ENCODE measurements at regions not wholly inside any gene's neighbourhood (a gene's known extent, or its start where the extent isn't known, plus 50 kb on each side); places are given as distances from the start of the nearest gene placed in this dataset.

DNA sequence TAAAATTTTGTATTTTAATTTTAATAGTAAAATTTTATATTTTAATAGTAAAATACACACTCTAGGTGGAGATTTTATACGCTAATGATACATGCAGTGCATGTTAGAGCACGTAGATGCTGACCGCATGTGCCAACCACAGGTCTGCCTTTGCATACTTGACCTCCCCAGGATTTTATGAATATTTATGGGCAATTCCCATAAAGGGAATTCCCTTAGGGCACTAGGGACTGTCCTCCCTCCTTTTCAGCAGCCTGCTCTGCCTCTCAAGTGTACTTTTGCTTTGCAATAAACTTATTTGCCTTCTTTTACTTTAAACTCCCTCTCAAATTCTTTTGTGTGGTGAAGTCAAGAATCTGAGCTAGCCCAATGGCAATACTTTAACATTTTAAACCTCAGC lies 217.7 kb upstream of the CDH8 start:
- Histone ChIP-seq H3K4me3 (ENCODE audit: low read length in 2 of 2) (no peak overlapping the region), H3K27ac (ENCODE audit: low read length) (no peak overlapping the region), H3K9ac (ENCODE audit: low read length in 2 of 2) (no peak overlapping the region), H3K4me1 (ENCODE audit: control insufficient read depth, insufficient read depth, low read length) (no peaks in the 10 kb centered on the region), H3K9me3 (ENCODE audit: control insufficient read depth in 2 of 2, low read length in 2 of 2) (no peaks in the 10 kb centered on the region), H3K36me3 (ENCODE audit: control insufficient read depth in 2 of 2, insufficient read depth in 2 of 2, low read length in 2 of 2) (no peaks in the 10 kb centered on the region), H3K27me3 (ENCODE audit: control insufficient read depth in 1 of 2, insufficient read depth in 2 of 2, low read length in 2 of 2) (no peaks in the 10 kb centered on the region)

DNA sequence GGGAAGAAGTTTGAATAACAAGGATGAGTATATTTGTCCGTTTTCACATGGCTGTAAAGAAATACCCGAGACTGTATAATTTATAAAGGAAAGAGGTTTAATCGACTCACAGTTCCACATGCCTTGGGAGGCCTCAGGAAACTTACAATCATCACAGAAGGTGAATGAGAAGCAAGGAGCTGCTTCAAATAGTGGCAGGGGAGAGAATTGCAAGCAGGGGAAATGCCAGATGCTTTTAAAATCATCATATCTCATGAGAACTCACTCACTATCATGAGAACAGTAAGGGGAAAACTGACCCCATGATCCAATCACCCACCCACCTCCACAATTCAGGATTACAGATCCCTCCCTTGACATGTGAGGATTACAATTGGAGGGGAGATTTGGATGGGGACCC lies 212.8 kb upstream of the CDH8 start:
- H3K4me1 ChIP-seq (ENCODE audit: control insufficient read depth, insufficient read depth, low read length) = no peaks in the 10 kb centered on the region
- H3K27me3 ChIP-seq (ENCODE audit: control insufficient read depth in 1 of 2, insufficient read depth in 2 of 2, low read length in 2 of 2) = no peaks in the 10 kb centered on the region
- H3K9me3 ChIP-seq (ENCODE audit: control insufficient read depth in 2 of 2, low read length in 2 of 2) = no peaks in the 10 kb centered on the region
- H3K9ac ChIP-seq (ENCODE audit: low read length in 2 of 2) = no peak overlapping the region
- no peak overlapping the region for H3K4me3 ChIP-seq (ENCODE audit: low read length in 2 of 2)
- H3K27ac ChIP-seq (ENCODE audit: low read length) = no peak overlapping the region
- H3K36me3 ChIP-seq (ENCODE audit: control insufficient read depth in 2 of 2, insufficient read depth in 2 of 2, low read length in 2 of 2) = no peaks in the 10 kb centered on the region

DNA sequence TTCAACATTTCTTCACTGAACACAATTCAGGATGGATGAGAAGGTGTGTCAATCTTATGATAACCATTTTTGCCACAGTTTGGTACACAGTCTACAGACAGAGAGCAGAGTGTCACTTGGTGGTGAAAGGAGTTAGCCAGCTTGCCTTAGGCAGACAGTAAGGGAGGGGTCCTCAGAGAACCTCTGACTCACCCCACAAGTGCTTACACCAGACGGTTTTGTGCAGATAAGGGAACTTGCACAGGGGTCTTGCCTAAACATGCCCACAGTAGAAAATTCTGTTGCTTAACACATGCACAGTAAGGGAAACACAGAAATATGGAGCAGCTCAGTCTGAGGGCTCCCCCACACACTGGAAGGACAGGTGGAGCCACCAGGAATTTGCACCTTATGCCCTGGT lies 204.5 kb upstream of the CDH8 start:
- Histone ChIP-seq H3K27me3 (ENCODE audit: control insufficient read depth in 1 of 2, insufficient read depth in 2 of 2, low read length in 2 of 2) (no peaks in the 10 kb centered on the region), H3K9me3 (ENCODE audit: control insufficient read depth in 2 of 2, low read length in 2 of 2) (no peaks in the 10 kb centered on the region), H3K27ac (ENCODE audit: low read length) (no peak overlapping the region), H3K4me3 (ENCODE audit: low read length in 2 of 2) (no peak overlapping the region), H3K36me3 (ENCODE audit: control insufficient read depth in 2 of 2, insufficient read depth in 2 of 2, low read length in 2 of 2) (no peaks in the 10 kb centered on the region), H3K9ac (ENCODE audit: low read length in 2 of 2) (no peak overlapping the region), H3K4me1 (ENCODE audit: control insufficient read depth, insufficient read depth, low read length) (no peaks in the 10 kb centered on the region)

DNA sequence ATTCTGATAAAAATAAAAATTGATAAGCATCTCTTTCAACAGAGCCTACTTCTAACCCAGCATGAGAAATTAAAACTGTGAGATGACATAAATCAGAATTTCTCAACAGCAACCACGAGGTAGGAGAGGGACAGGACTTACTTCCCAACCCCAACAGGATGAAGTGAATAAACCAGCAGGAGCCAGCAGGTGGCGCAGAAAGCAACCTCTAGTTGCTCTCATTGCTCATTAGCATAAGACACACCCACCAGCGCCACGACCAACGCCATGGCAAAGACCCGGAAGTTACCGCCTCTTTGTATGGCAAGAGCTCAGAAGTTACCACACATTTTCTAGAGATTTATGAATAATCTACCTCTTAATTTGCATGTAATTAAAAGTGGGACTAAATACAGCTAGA lies 189.4 kb upstream of the CDH8 start:
- H3K27me3 ChIP-seq (ENCODE audit: control insufficient read depth in 1 of 2, insufficient read depth in 2 of 2, low read length in 2 of 2) = no peaks in the 10 kb centered on the region
- no peaks in the 10 kb centered on the region for H3K9me3 ChIP-seq (ENCODE audit: control insufficient read depth in 2 of 2, low read length in 2 of 2)
- no peaks in the 10 kb centered on the region for H3K4me1 ChIP-seq (ENCODE audit: control insufficient read depth, insufficient read depth, low read length)
- H3K27ac ChIP-seq (ENCODE audit: low read length) = no peak overlapping the region
- H3K9ac ChIP-seq (ENCODE audit: low read length in 2 of 2) = no peak overlapping the region
- no peaks in the 10 kb centered on the region for H3K36me3 ChIP-seq (ENCODE audit: control insufficient read depth in 2 of 2, insufficient read depth in 2 of 2, low read length in 2 of 2)
- no peak overlapping the region for H3K4me3 ChIP-seq (ENCODE audit: low read length in 2 of 2)

- Histone ChIP-seq H3K9me3 (ENCODE audit: control insufficient read depth in 2 of 2, low read length in 2 of 2) (no peaks in the 10 kb centered on the region), H3K9ac (ENCODE audit: low read length in 2 of 2) (no peak overlapping the region), H3K27me3 (ENCODE audit: control insufficient read depth in 1 of 2, insufficient read depth in 2 of 2, low read length in 2 of 2) (no peaks in the 10 kb centered on the region), H3K27ac (ENCODE audit: low read length) (no peak overlapping the region), H3K36me3 (ENCODE audit: control insufficient read depth in 2 of 2, insufficient read depth in 2 of 2, low read length in 2 of 2) (no peaks in the 10 kb centered on the region), H3K4me1 (ENCODE audit: control insufficient read depth, insufficient read depth, low read length) (no peaks in the 10 kb centered on the region), H3K4me3 (ENCODE audit: low read length in 2 of 2) (no peak overlapping the region)
Observed at GRCh38 chr16:62224646-62225209, 188.5 kb upstream of the CDH8 start.

- Histone ChIP-seq H3K27ac (ENCODE audit: low read length) (no peak overlapping the region), H3K4me3 (ENCODE audit: low read length in 2 of 2) (no peak overlapping the region), H3K36me3 (ENCODE audit: control insufficient read depth in 2 of 2, insufficient read depth in 2 of 2, low read length in 2 of 2) (no peaks in the 10 kb centered on the region), H3K9ac (ENCODE audit: low read length in 2 of 2) (no peak overlapping the region), H3K27me3 (ENCODE audit: control insufficient read depth in 1 of 2, insufficient read depth in 2 of 2, low read length in 2 of 2) (no peaks in the 10 kb centered on the region), H3K9me3 (ENCODE audit: control insufficient read depth in 2 of 2, low read length in 2 of 2) (no peaks in the 10 kb centered on the region), H3K4me1 (ENCODE audit: control insufficient read depth, insufficient read depth, low read length) (no peaks in the 10 kb centered on the region)
Observed at GRCh38 chr16:62216837-62217236, 180.6 kb upstream of the CDH8 start.

- H3K27ac ChIP-seq (ENCODE audit: low read length) = no peak overlapping the region
- no peaks in the 10 kb centered on the region for H3K27me3 ChIP-seq (ENCODE audit: control insufficient read depth in 1 of 2, insufficient read depth in 2 of 2, low read length in 2 of 2)
- H3K9me3 ChIP-seq (ENCODE audit: control insufficient read depth in 2 of 2, low read length in 2 of 2) = no peaks in the 10 kb centered on the region
- no peak overlapping the region for H3K9ac ChIP-seq (ENCODE audit: low read length in 2 of 2)
- H3K4me3 ChIP-seq (ENCODE audit: low read length in 2 of 2) = no peak overlapping the region
- no peaks in the 10 kb centered on the region for H3K36me3 ChIP-seq (ENCODE audit: control insufficient read depth in 2 of 2, insufficient read depth in 2 of 2, low read length in 2 of 2)
- H3K4me1 ChIP-seq (ENCODE audit: control insufficient read depth, insufficient read depth, low read length) = no peaks in the 10 kb centered on the region
Observed at GRCh38 chr16:62213763-62214162, 177.5 kb upstream of the CDH8 start.

- H3K27ac ChIP-seq (ENCODE audit: low read length) = no peak overlapping the region
- no peaks in the 10 kb centered on the region for H3K9me3 ChIP-seq (ENCODE audit: control insufficient read depth in 2 of 2, low read length in 2 of 2)
Observed at GRCh38 chr16:62208934-62209333, 172.7 kb upstream of the CDH8 start.

DNA sequence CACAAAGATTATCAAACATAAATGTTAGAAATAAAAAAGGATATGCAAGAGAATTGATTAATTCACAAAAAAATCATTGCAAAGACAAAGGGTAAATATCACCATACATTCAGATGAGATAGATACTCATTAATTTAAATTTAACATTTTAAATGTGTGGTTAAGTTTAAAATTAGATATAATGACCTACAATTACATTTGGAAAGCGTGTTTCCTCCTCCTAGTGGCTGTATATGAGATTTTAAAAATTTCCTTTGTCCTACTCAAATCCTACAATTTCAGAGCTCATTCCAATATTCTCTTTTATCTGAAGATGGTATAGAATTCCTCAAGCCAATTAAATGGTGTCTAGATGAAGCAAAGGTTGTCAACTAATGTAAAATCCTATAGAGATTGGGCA lies 169.2 kb upstream of the CDH8 start:
- Histone ChIP-seq H3K9ac (ENCODE audit: low read length in 2 of 2) (no peak overlapping the region), H3K4me1 (ENCODE audit: control insufficient read depth, insufficient read depth, low read length) (no peaks in the 10 kb centered on the region), H3K9me3 (ENCODE audit: control insufficient read depth in 2 of 2, low read length in 2 of 2) (no peaks in the 10 kb centered on the region), H3K36me3 (ENCODE audit: control insufficient read depth in 2 of 2, insufficient read depth in 2 of 2, low read length in 2 of 2) (no peaks in the 10 kb centered on the region), H3K4me3 (ENCODE audit: low read length in 2 of 2) (no peak overlapping the region), H3K27ac (ENCODE audit: low read length) (no peak overlapping the region), H3K27me3 (ENCODE audit: control insufficient read depth in 1 of 2, insufficient read depth in 2 of 2, low read length in 2 of 2) (no peaks in the 10 kb centered on the region)

More at GRCh38 chr16:62208934-62209333, 172.7 kb upstream of the CDH8 start:
- Histone ChIP-seq H3K4me1 (ENCODE audit: control insufficient read depth, insufficient read depth, low read length) (no peaks in the 10 kb centered on the region), H3K27me3 (ENCODE audit: control insufficient read depth in 1 of 2, insufficient read depth in 2 of 2, low read length in 2 of 2) (no peaks in the 10 kb centered on the region), H3K4me3 (ENCODE audit: low read length in 2 of 2) (no peak overlapping the region), H3K36me3 (ENCODE audit: control insufficient read depth in 2 of 2, insufficient read depth in 2 of 2, low read length in 2 of 2) (no peaks in the 10 kb centered on the region), H3K9ac (ENCODE audit: low read length in 2 of 2) (no peak overlapping the region)

DNA sequence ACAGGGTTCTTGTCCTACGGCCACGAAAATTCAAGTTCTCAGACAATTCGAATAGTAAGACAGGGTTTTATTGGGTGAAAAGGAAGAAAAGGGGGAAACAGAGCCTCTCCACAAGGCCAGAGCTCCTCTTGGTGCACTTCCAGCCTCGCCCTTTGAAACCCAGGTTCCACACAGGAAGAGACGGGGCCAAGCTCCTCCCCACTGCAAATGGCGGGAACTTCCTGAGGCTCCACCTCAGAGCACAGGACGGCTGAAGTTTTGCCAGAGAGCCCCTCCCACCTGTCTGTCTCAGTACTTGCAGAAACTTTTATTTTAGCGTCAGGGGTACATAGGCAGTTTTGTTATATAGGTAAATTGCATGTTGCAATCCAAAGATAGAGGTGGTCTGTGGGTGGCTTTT lies 165.7 kb upstream of the CDH8 start:
- Histone ChIP-seq H3K27me3 (ENCODE audit: control insufficient read depth in 1 of 2, insufficient read depth in 2 of 2, low read length in 2 of 2) (no peaks in the 10 kb centered on the region), H3K27ac (ENCODE audit: low read length) (no peak overlapping the region), H3K9ac (ENCODE audit: low read length in 2 of 2) (no peak overlapping the region)

GRCh38 chr16:62194828-62195227 lies 158.6 kb upstream of the CDH8 start:
- H3K4me3 ChIP-seq (ENCODE audit: low read length in 2 of 2) = no peak overlapping the region
- no peaks in the 10 kb centered on the region for H3K4me1 ChIP-seq (ENCODE audit: control insufficient read depth, insufficient read depth, low read length)
- no peak overlapping the region for H3K9ac ChIP-seq (ENCODE audit: low read length in 2 of 2)
- no peaks in the 10 kb centered on the region for H3K36me3 ChIP-seq (ENCODE audit: control insufficient read depth in 2 of 2, insufficient read depth in 2 of 2, low read length in 2 of 2)
- no peaks in the 10 kb centered on the region for H3K9me3 ChIP-seq (ENCODE audit: control insufficient read depth in 2 of 2, low read length in 2 of 2)
- H3K27me3 ChIP-seq (ENCODE audit: control insufficient read depth in 1 of 2, insufficient read depth in 2 of 2, low read length in 2 of 2) = no peaks in the 10 kb centered on the region
- no peak overlapping the region for H3K27ac ChIP-seq (ENCODE audit: low read length)

More for the DNA sequence above, 165.7 kb upstream of the CDH8 start:
- H3K9me3 ChIP-seq (ENCODE audit: control insufficient read depth in 2 of 2, low read length in 2 of 2) = no peaks in the 10 kb centered on the region
- no peaks in the 10 kb centered on the region for H3K4me1 ChIP-seq (ENCODE audit: control insufficient read depth, insufficient read depth, low read length)
- no peaks in the 10 kb centered on the region for H3K36me3 ChIP-seq (ENCODE audit: control insufficient read depth in 2 of 2, insufficient read depth in 2 of 2, low read length in 2 of 2)
- no peak overlapping the region for H3K4me3 ChIP-seq (ENCODE audit: low read length in 2 of 2)

All from stomach smooth muscle (tissue), 2 donors.